ENCODE measurements at regions not wholly inside any gene's neighbourhood (a gene's known extent, or its start where the extent isn't known, plus 50 kb on each side); places are given as distances from the start of the nearest gene placed in this dataset.
"Not testable (repeated sequence)": the region's sequence is repeated elsewhere in the genome, so short reads cannot be mapped to it uniquely, and the experiment has no call there.

- Mint-ChIP-seq H3K27me3 (ENCODE audit: low read depth) (no peaks in the 10 kb centered on the region), H3K36me3 (ENCODE audit: low read depth) (no peaks in the 10 kb centered on the region), H3K27ac (ENCODE audit: unreplicated experiment) (no peak overlapping the region), H3K9me3 (peaks cover 6% of the 10 kb centered on the region), H3K4me1 (no peaks in the 10 kb centered on the region), H3K4me3 (no peak overlapping the region)
- no peak for TF ChIP-seq CTCF (conservative IDR thresholded peaks at IDR 0.05)
- no peak for DNase-seq (ENCODE audit: low read depth, low spot score)
These were observed 777.9 kb downstream of the CENPC start for GRCh38 chr4:66767442-66767841.

GRCh38 chr4:66766557-66766956, 778.7 kb downstream of the CENPC start:
- DNase-seq (ENCODE audit: low read depth, low spot score): no peak
- H3K4me1 Mint-ChIP-seq: no peaks in the 10 kb centered on the region
- H3K36me3 Mint-ChIP-seq (ENCODE audit: low read depth): no peaks in the 10 kb centered on the region
- no peaks in the 10 kb centered on the region for H3K27me3 Mint-ChIP-seq (ENCODE audit: low read depth)
- H3K27ac Mint-ChIP-seq (ENCODE audit: unreplicated experiment): no peak overlapping the region
- H3K9me3 Mint-ChIP-seq: peaks cover 3% of the 10 kb centered on the region
- no peak for TF ChIP-seq CTCF (conservative IDR thresholded peaks at IDR 0.05)
- H3K4me3 Mint-ChIP-seq: no peak overlapping the region

GRCh38 chr4:66750273-66750672, 795.0 kb downstream of the CENPC start:
- H3K36me3 Mint-ChIP-seq (ENCODE audit: low read depth): no peaks in the 10 kb centered on the region
- H3K27me3 Mint-ChIP-seq (ENCODE audit: low read depth): no peaks in the 10 kb centered on the region
- no peaks in the 10 kb centered on the region for H3K4me1 Mint-ChIP-seq
- H3K9me3 Mint-ChIP-seq: no peaks in the 10 kb centered on the region
- TF ChIP-seq CTCF (conservative IDR thresholded peaks at IDR 0.05): no peak
- no peak for DNase-seq (ENCODE audit: low read depth, low spot score)
- no peak overlapping the region for H3K4me3 Mint-ChIP-seq
- no peak overlapping the region for H3K27ac Mint-ChIP-seq (ENCODE audit: unreplicated experiment)

- not testable (repeated sequence) for DNase-seq (ENCODE audit: low read depth, low spot score); H3K4me3 Mint-ChIP-seq; H3K4me1 Mint-ChIP-seq; H3K9me3 Mint-ChIP-seq; H3K27ac Mint-ChIP-seq (ENCODE audit: unreplicated experiment); H3K36me3 Mint-ChIP-seq (ENCODE audit: low read depth); H3K27me3 Mint-ChIP-seq (ENCODE audit: low read depth)
These were observed 798.4 kb downstream of the CENPC start for GRCh38 chr4:66746918-66747317.

- no peak for TF ChIP-seq CTCF (conservative IDR thresholded peaks at IDR 0.05)
- H3K27ac Mint-ChIP-seq (ENCODE audit: unreplicated experiment): no peak overlapping the region
- no peaks in the 10 kb centered on the region for H3K36me3 Mint-ChIP-seq (ENCODE audit: low read depth)
- H3K4me1 Mint-ChIP-seq: peaks cover 6% of the 10 kb centered on the region
- no peak for DNase-seq (ENCODE audit: low read depth, low spot score)
- H3K9me3 Mint-ChIP-seq: peaks cover 2% of the 10 kb centered on the region
- H3K4me3 Mint-ChIP-seq: no peak overlapping the region
- H3K27me3 Mint-ChIP-seq (ENCODE audit: low read depth): peaks cover 6% of the 10 kb centered on the region
These were observed 804.2 kb downstream of the CENPC start for GRCh38 chr4:66741081-66741480.

- H3K27me3 Mint-ChIP-seq (ENCODE audit: low read depth): peaks cover 6% of the 10 kb centered on the region
- peak; percentile 14 for DNase-seq (ENCODE audit: low read depth, low spot score)
- no peak for TF ChIP-seq CTCF (conservative IDR thresholded peaks at IDR 0.05)
- H3K9me3 Mint-ChIP-seq: no peaks in the 10 kb centered on the region
- H3K4me1 Mint-ChIP-seq: peaks cover 15% of the 10 kb centered on the region
- H3K27ac Mint-ChIP-seq (ENCODE audit: unreplicated experiment): no peak overlapping the region
- H3K4me3 Mint-ChIP-seq: no peak overlapping the region
- no peaks in the 10 kb centered on the region for H3K36me3 Mint-ChIP-seq (ENCODE audit: low read depth)
These were observed 808.7 kb downstream of the CENPC start for GRCh38 chr4:66736606-66737005.
